ENCODE measurements at regions not wholly inside any gene's neighbourhood (a gene's known extent, or its start where the extent isn't known, plus 50 kb on each side); places are given as distances from the start of the nearest gene placed in this dataset.
"Not testable (repeated sequence)": the region's sequence is repeated elsewhere in the genome, so short reads cannot be mapped to it uniquely, and the experiment has no call there.

DNA sequence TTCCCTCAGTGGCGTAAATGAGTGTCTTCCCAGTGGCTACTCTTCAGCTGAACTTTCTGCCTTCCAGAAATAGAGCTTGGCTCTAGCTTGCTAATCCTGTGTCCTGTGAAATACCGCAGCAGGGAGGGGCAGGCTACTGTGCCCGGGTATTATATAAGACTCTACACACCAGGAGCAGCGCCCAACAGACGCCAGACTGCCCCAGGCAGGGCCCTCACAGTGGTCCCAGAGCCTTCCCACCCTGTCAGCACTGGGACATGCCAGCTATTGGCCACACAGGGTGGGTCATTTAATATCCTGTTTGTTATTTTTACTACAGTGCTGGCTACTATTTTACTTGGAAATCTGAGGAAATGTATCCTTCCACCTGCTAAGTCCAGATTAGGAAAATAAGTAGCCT is 121.0 kb downstream of the FEM1C start:
- FAIRE-seq (no peak), DNase-seq (ENCODE audit: low read depth) (no peak)
- H2AFZ ChIP-seq (ENCODE audit: low read depth, low read length): no peak overlapping the region
- Mint-ChIP-seq H3K27me3 (ENCODE audit: low read depth, unreplicated experiment) (no peaks in the 10 kb centered on the region), H3K9me3 (ENCODE audit: unreplicated experiment) (no peaks in the 10 kb centered on the region), H3K36me3 (ENCODE audit: low read depth, unreplicated experiment) (no peaks in the 10 kb centered on the region), H3K4me3 (ENCODE audit: unreplicated experiment) (no peak overlapping the region), H3K4me1 (ENCODE audit: low read depth, unreplicated experiment) (peaks cover 25% of the 10 kb centered on the region), H3K27ac (ENCODE audit: unreplicated experiment) (peak overlapping the region; percentile 36)
- no peak overlapping the region for H3K4me2 ChIP-seq (ENCODE audit: low read length)
- H3K9ac ChIP-seq (ENCODE audit: low read length): no peak overlapping the region
- no peaks in the 10 kb centered on the region for H3K9me3 ChIP-seq (ENCODE audit: insufficient read depth, low read depth, low read length)
- TF ChIP-seq, protein P1, sequence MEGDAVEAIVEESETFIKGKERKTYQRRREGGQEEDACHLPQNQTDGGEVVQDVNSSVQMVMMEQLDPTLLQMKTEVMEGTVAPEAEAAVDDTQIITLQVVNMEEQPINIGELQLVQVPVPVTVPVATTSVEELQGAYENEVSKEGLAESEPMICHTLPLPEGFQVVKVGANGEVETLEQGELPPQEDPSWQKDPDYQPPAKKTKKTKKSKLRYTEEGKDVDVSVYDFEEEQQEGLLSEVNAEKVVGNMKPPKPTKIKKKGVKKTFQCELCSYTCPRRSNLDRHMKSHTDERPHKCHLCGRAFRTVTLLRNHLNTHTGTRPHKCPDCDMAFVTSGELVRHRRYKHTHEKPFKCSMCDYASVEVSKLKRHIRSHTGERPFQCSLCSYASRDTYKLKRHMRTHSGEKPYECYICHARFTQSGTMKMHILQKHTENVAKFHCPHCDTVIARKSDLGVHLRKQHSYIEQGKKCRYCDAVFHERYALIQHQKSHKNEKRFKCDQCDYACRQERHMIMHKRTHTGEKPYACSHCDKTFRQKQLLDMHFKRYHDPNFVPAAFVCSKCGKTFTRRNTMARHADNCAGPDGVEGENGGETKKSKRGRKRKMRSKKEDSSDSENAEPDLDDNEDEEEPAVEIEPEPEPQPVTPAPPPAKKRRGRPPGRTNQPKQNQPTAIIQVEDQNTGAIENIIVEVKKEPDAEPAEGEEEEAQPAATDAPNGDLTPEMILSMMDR (IDR thresholded peaks at IDR 0.05; ENCODE audit: insufficient read depth, low read depth, low read length): no peak
- TF ChIP-seq EZH2 (IDR thresholded peaks at IDR 0.05; ENCODE audit: insufficient read depth, low read length): no peak
- H3K4me1 ChIP-seq (ENCODE audit: insufficient read depth, low read length): peaks cover 20% of the 10 kb centered on the region
- no peaks in the 10 kb centered on the region for H3K27me3 ChIP-seq (ENCODE audit: insufficient read depth, low read length)
- H3K36me3 ChIP-seq (ENCODE audit: insufficient read depth, low read length): no peaks in the 10 kb centered on the region
- no peak overlapping the region for H3K4me3 ChIP-seq (ENCODE audit: insufficient read depth, low read depth, low read length)
- no peaks in the 10 kb centered on the region for H3K79me2 ChIP-seq (ENCODE audit: insufficient read depth, low read length)
- no peaks in the 10 kb centered on the region for H4K20me1 ChIP-seq (ENCODE audit: insufficient read depth, low read length)
- H3K27ac ChIP-seq (ENCODE audit: low read depth, low read length): no peak overlapping the region

DNA sequence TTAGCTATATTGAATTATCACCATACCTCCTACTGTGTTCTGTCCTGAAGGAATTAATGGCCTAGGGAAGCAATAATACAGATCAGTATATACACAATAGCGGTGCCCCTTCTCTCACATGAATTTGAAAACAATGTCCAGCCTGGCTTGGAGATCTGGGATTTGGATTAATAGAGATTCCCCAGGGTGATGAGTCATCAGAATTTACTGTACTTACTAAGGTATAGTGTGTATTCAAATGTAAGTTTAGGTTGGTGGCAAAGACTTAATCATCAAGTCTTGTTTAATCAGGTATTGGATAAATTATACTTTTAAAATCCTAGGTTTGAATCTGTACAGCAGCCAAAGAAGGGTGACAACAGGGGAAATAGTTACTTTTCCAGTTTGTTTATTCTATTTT is 121.5 kb downstream of the FEM1C start:
- H3K27ac Mint-ChIP-seq (ENCODE audit: unreplicated experiment): no peak overlapping the region
- Histone ChIP-seq H3K79me2 (ENCODE audit: insufficient read depth, low read length) (no peaks in the 10 kb centered on the region), H3K27me3 (ENCODE audit: insufficient read depth, low read length) (no peaks in the 10 kb centered on the region), H3K4me1 (ENCODE audit: insufficient read depth, low read length) (peaks cover 20% of the 10 kb centered on the region), H3K4me3 (ENCODE audit: insufficient read depth, low read depth, low read length) (no peak overlapping the region), H3K9me3 (ENCODE audit: insufficient read depth, low read depth, low read length) (no peaks in the 10 kb centered on the region), H3K9ac (ENCODE audit: low read length) (no peak overlapping the region), H3K27ac (ENCODE audit: low read depth, low read length) (no peak overlapping the region), H2AFZ (ENCODE audit: low read depth, low read length) (no peak overlapping the region), H4K20me1 (ENCODE audit: insufficient read depth, low read length) (no peaks in the 10 kb centered on the region), H3K36me3 (ENCODE audit: insufficient read depth, low read length) (no peaks in the 10 kb centered on the region), H3K4me2 (ENCODE audit: low read length) (no peak overlapping the region)
- DNase-seq (ENCODE audit: low read depth): no peak
- FAIRE-seq: no peak
- H3K4me1 Mint-ChIP-seq (ENCODE audit: low read depth, unreplicated experiment): peaks cover 25% of the 10 kb centered on the region
- H3K4me3 Mint-ChIP-seq (ENCODE audit: unreplicated experiment): no peak overlapping the region
- TF ChIP-seq, protein P1 (IDR thresholded peaks at IDR 0.05; ENCODE audit: insufficient read depth, low read depth, low read length): no peak
- TF ChIP-seq EZH2 (IDR thresholded peaks at IDR 0.05; ENCODE audit: insufficient read depth, low read length): no peak
- no peaks in the 10 kb centered on the region for H3K9me3 Mint-ChIP-seq (ENCODE audit: unreplicated experiment)
- no peaks in the 10 kb centered on the region for H3K36me3 Mint-ChIP-seq (ENCODE audit: low read depth, unreplicated experiment)
- H3K27me3 Mint-ChIP-seq (ENCODE audit: low read depth, unreplicated experiment): no peaks in the 10 kb centered on the region

DNA sequence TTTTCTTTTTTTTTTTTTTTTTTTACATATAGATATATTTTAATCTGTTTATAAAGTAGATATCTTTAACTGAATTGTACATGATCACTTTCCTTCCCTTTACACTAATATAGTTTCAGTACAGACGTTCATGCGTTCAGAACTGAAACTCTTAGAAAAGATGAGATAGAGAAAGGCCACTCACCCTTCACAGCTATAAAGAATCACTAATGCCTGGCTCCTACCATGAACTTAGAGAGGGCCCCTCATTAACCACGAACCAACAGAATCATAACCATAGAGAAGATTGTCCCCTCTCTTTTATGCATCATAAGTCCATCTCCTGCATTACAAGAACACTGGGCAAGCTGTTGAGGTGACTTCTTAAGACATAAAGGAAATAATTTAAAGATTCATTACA is 123.8 kb downstream of the FEM1C start:
- not testable (repeated sequence) for H2AFZ ChIP-seq (ENCODE audit: low read depth, low read length); H3K27me3 ChIP-seq (ENCODE audit: insufficient read depth, low read length); H3K4me3 Mint-ChIP-seq (ENCODE audit: unreplicated experiment); H3K4me2 ChIP-seq (ENCODE audit: low read length); H3K36me3 ChIP-seq (ENCODE audit: insufficient read depth, low read length); H3K79me2 ChIP-seq (ENCODE audit: insufficient read depth, low read length); H3K27ac Mint-ChIP-seq (ENCODE audit: unreplicated experiment); H3K27ac ChIP-seq (ENCODE audit: low read depth, low read length); FAIRE-seq; H3K27me3 Mint-ChIP-seq (ENCODE audit: low read depth, unreplicated experiment); H3K9ac ChIP-seq (ENCODE audit: low read length); H3K9me3 ChIP-seq (ENCODE audit: insufficient read depth, low read depth, low read length); DNase-seq (ENCODE audit: low read depth); H3K9me3 Mint-ChIP-seq (ENCODE audit: unreplicated experiment); H3K4me3 ChIP-seq (ENCODE audit: insufficient read depth, low read depth, low read length); H4K20me1 ChIP-seq (ENCODE audit: insufficient read depth, low read length); H3K36me3 Mint-ChIP-seq (ENCODE audit: low read depth, unreplicated experiment)
- peaks cover 18% of the 10 kb centered on the region for H3K4me1 Mint-ChIP-seq (ENCODE audit: low read depth, unreplicated experiment)
- H3K4me1 ChIP-seq (ENCODE audit: insufficient read depth, low read length): peaks cover 13% of the 10 kb centered on the region
